ENCODE measurements at regions not wholly inside any gene's neighbourhood (a gene's known extent, or its start where the extent isn't known, plus 50 kb on each side); places are given as distances from the start of the nearest gene placed in this dataset.

- TF ChIP-seq CTCF (IDR thresholded peaks at IDR 0.05), result no peak
- TF ChIP-seq POLR2AphosphoS5 (IDR thresholded peaks at IDR 0.05; ENCODE audit: low read depth, low read length), result no peak
Observed at GRCh38 chr14:22486675-22487074, 102.3 kb downstream of the DAD1 start.
